SK-N-MC (cell line): ENCODE measurements at regions not wholly inside any gene's neighbourhood (a gene's known extent, or its start where the extent isn't known, plus 50 kb on each side); places are given as distances from the start of the nearest gene placed in this dataset.

ENCODE experiments used
- DNase-seq: peaks from one replicate; pipeline ENCODE4 v3.0.0-alpha.2; 2011; ENCODE audit warnings: low read depth, low spot score
- H3K27ac ChIP-seq: fragments of 200-600 bp; sonication (generic); 2 replicates; pipeline ENCODE4 v1.5.1; 2016; ENCODE audit warnings: mixed run types
- H3K36me3 ChIP-seq: fragments of 200-600 bp; sonication (generic); 2 replicates; pipeline ENCODE4 v1.6.1; 2017; ENCODE audit warnings: antibody characterized with exemption, low read length, mixed read lengths; ENCODE audit not compliant: insufficient read depth
- H3K4me3 ChIP-seq: fragments of 200-600 bp; sonication (generic); 2 replicates; pipeline ENCODE4 v1.5.1; 2016
- H3K9ac ChIP-seq: fragments of 200-600 bp; sonication (generic); 2 replicates; pipeline ENCODE4 v1.8.0; 2017; ENCODE audit warnings: mixed run types, mixed read lengths; ENCODE audit not compliant: insufficient read length
- H3K9me3 ChIP-seq: fragments of 200-600 bp; sonication (generic); 2 replicates; pipeline ENCODE4 v1.6.1; 2017; ENCODE audit warnings: low read depth, mild to moderate bottlenecking, antibody characterized with exemption, low read length, moderate library complexity, mixed read lengths
- EZH2 ChIP-seq: fragments of 200-600 bp; sonication (generic); IDR thresholded peaks from one replicate; pipeline ENCODE4 v1.6.1; 2017; ENCODE audit warnings: antibody characterized with exemption
- FOXP2 ChIP-seq: optimal IDR thresholded peaks from 2 replicates; pipeline ENCODE3; 2011; ENCODE audit warnings: mild to moderate bottlenecking, moderate library complexity; ENCODE audit not compliant: insufficient read depth; ENCODE audit errors: extremely low read length, control extremely low read depth
- POLR2AphosphoS5 ChIP-seq: IDR thresholded peaks from 2 replicates; pipeline ENCODE4 v1.6.1; 2012; ENCODE audit warnings: mild to moderate bottlenecking, low read depth, low read length, borderline replicate concordance

GRCh38 chr3:144096016-144096415, 124.4 kb downstream of the DIPK2A start:
- H3K4me3 ChIP-seq: no peak overlapping the region
- H3K27ac ChIP-seq: no peak overlapping the region
- DNase-seq: no peak
- H3K36me3 ChIP-seq: no peaks in the 10 kb centered on the region
- no peaks in the 10 kb centered on the region for H3K9me3 ChIP-seq
- TF ChIP-seq POLR2AphosphoS5 (no peak), EZH2 (no peak), FOXP2 (no peak)
- no peak overlapping the region for H3K9ac ChIP-seq

DNA sequence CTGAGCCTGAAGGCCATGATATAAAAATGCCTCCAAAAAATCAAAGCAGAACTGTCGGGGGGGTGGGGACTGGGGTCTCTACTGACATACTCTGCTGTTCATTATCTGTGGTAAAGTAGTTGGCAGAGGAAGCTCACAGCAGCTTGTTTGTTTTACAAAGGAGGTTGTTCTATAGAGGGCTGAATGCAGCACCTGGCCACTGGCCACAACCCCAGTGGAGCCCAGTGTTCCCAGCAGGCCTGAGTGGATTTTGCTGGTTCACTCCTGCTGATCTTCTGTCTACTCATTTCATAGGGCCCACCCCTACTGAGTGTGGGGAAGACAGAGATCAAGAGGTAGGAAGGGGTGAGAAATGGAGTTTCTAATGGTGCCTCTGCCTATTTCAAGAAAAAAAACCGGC, 125.5 kb downstream of the DIPK2A start:
- Histone ChIP-seq H3K4me3 (no peak overlapping the region), H3K9me3 (no peaks in the 10 kb centered on the region), H3K27ac (no peak overlapping the region), H3K9ac (no peak overlapping the region), H3K36me3 (no peaks in the 10 kb centered on the region)
- DNase-seq: no peak
- TF ChIP-seq FOXP2 (no peak), POLR2AphosphoS5 (no peak), EZH2 (no peak)

- no peak overlapping the region for H3K9ac ChIP-seq
- no peak overlapping the region for H3K27ac ChIP-seq
- H3K9me3 ChIP-seq: no peaks in the 10 kb centered on the region
- no peaks in the 10 kb centered on the region for H3K36me3 ChIP-seq
- DNase-seq: no peak
- TF ChIP-seq POLR2AphosphoS5 (no peak), FOXP2 (no peak), EZH2 (no peak)
- H3K4me3 ChIP-seq: no peak overlapping the region
These were observed 127.1 kb downstream of the DIPK2A start for GRCh38 chr3:144098691-144099090.

GRCh38 chr3:144102421-144102820, 130.8 kb downstream of the DIPK2A start:
- no peak overlapping the region for H3K27ac ChIP-seq
- H3K9ac ChIP-seq: no peak overlapping the region
- no peak overlapping the region for H3K4me3 ChIP-seq
- no peak for DNase-seq
- TF ChIP-seq FOXP2 (no peak), EZH2 (no peak), POLR2AphosphoS5 (no peak)
- no peaks in the 10 kb centered on the region for H3K36me3 ChIP-seq
- H3K9me3 ChIP-seq: no peaks in the 10 kb centered on the region

- Histone ChIP-seq H3K9me3 (no peaks in the 10 kb centered on the region), H3K9ac (no peak overlapping the region), H3K4me3 (no peak overlapping the region), H3K36me3 (no peaks in the 10 kb centered on the region), H3K27ac (no peak overlapping the region)
- no peak for TF ChIP-seq FOXP2
- TF ChIP-seq POLR2AphosphoS5: no peak
- TF ChIP-seq EZH2: no peak
- no peak for DNase-seq
These were observed 132.6 kb downstream of the DIPK2A start for GRCh38 chr3:144104186-144104585.

DNA sequence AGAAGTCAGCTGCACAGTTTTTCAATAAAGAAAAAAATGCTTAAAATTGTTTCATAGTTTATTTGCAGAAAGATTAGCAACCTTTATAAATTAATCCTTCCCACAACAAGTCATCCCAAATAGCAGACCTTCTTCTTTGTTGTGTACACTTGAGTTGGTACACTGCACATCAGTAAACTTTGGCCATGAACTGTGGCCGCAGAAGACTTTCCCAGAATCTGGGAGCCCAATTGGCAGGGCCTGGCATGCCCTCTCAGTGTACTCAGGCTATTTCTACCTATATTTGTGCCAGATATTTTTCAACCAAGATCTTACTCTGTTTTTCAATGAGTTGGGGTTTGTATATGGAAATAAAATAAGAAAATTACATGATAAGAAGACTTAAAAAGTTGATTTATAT, 133.1 kb downstream of the DIPK2A start:
- H3K9me3 ChIP-seq: no peaks in the 10 kb centered on the region
- no peak for DNase-seq
- no peak overlapping the region for H3K27ac ChIP-seq
- TF ChIP-seq EZH2 (no peak), POLR2AphosphoS5 (no peak), FOXP2 (no peak)
- H3K4me3 ChIP-seq: no peak overlapping the region
- no peaks in the 10 kb centered on the region for H3K36me3 ChIP-seq
- H3K9ac ChIP-seq: no peak overlapping the region

DNA sequence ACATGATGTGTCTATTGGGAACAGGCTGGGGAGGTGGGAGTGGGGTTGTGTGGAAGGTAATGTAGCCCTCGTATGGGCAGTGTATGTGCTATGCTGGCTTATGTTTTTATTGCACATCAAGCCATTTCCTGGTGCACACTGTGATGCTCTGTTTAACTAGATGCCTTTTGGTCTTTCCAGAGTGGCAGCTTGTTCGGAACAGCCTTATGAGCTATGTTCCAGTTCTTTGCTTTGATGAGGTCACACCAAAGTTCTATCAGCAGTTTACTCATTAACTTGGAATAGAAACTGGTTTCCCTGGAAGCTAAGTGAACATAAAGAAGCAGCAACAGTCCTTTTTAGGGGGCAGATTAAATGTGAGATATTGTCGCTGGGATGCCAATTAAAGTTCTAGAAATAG, 133.9 kb downstream of the DIPK2A start:
- Histone ChIP-seq H3K9me3 (no peaks in the 10 kb centered on the region), H3K9ac (no peak overlapping the region), H3K36me3 (no peaks in the 10 kb centered on the region), H3K4me3 (no peak overlapping the region), H3K27ac (no peak overlapping the region)
- TF ChIP-seq EZH2 (no peak), FOXP2 (no peak), POLR2AphosphoS5 (no peak)
- DNase-seq: no peak

DNA sequence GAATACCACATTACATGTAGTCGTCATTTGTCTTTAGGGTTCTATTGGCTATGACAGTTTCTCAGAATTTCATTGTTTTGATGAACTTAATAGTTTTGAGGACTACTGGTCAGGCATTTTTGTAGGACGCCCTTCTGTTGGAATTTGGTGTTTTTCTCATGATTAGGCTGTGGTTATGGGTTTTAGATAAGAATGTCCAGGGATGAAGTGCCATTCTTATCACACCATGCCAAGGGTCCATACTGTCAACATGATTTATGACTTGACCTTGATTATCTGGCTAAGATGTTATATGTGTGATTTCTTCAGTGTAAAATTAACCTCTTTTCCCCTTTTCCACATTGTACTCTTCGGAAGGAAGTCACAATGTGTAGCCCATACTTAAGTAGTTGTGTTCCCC, 135.3 kb downstream of the DIPK2A start:
- H3K27ac ChIP-seq: no peak overlapping the region
- H3K9me3 ChIP-seq: no peaks in the 10 kb centered on the region
- no peak overlapping the region for H3K4me3 ChIP-seq
- no peak for DNase-seq
- no peak overlapping the region for H3K9ac ChIP-seq
- no peaks in the 10 kb centered on the region for H3K36me3 ChIP-seq
- TF ChIP-seq POLR2AphosphoS5 (no peak), FOXP2 (no peak), EZH2 (no peak)

DNA sequence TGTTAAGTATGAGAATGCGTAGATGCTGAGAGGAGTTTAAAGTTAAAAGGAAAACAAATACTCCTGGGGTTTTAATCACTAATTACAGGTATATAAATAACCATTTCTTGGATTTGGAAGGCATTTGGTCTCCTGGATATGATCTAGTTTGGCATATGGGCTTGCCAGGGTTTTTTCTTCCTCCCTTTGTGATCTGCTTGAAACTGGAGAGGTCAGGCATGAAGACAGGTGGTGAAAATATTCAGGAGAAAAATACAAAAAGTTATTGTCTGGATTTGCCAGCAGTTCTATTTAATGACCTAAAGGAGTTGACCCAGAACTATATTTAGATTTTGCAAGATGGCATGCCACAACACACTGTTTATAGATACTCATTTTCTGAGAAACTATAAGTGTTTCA, 136.3 kb downstream of the DIPK2A start:
- Histone ChIP-seq H3K9me3 (no peaks in the 10 kb centered on the region), H3K36me3 (no peaks in the 10 kb centered on the region), H3K27ac (no peak overlapping the region), H3K4me3 (no peak overlapping the region), H3K9ac (no peak overlapping the region)
- TF ChIP-seq FOXP2 (no peak), EZH2 (no peak), POLR2AphosphoS5 (no peak)
- no peak for DNase-seq
